Panc1 (cell line): ENCODE measurements at regions not wholly inside any gene's neighbourhood (a gene's known extent, or its start where the extent isn't known, plus 50 kb on each side); places are given as distances from the start of the nearest gene placed in this dataset.

ENCODE experiments used
- ATAC-seq: fragments of 200-7000 bp; cut with Tn5 transposase; 2 replicates; pipeline ENCODE4 v1.9.1; 2020; ENCODE audit warnings: mild to moderate bottlenecking, moderate library complexity
- BruUV-seq: library from RNA; stranded (reverse); fragments of 400-500 nt; replicated peaks from 2 replicates; lab custom pipeline; 2021; lab: Mats Ljungman, UMichigan
- CTCF ChIA-PET: fragments of 300-600 bp; sonication (Branson Sonifier 250); formaldehyde crosslinking; loops from one replicate; lab custom pipeline; 2022; ENCODE audit warnings: antibody characterized with exemption; lab: Charles Lee
- POLR2A ChIA-PET: fragments of 300-600 bp; sonication (Branson Sonifier 250); formaldehyde crosslinking; loops from one replicate; lab custom pipeline; 2022; ENCODE audit warnings: antibody characterized with exemption; lab: Charles Lee
- DNase-seq: peaks from one replicate; pipeline ENCODE4 v3.0.0-alpha.2; 2010; ENCODE audit warnings: low read depth, low spot score
- H3K27ac ChIP-seq: 2 replicates; pipeline ENCODE4 v1.5.1; 2011; ENCODE audit warnings: mild to moderate bottlenecking, low read length, inconsistent platforms
- H3K27me3 ChIP-seq: fragments of 200-500 bp; sonication (Bioruptor generic); 2 replicates; pipeline ENCODE4 v1.6.0; 2014; ENCODE audit warnings: low read length, inconsistent platforms; ENCODE audit not compliant: control insufficient read depth, insufficient read depth
- H3K36me3 ChIP-seq: fragments of 200-500 bp; sonication (Bioruptor generic); 2 replicates; pipeline ENCODE4 v1.5.1; 2014; ENCODE audit warnings: inconsistent platforms, mild to moderate bottlenecking, low read length, moderate library complexity; ENCODE audit not compliant: control insufficient read depth, insufficient read depth
- H3K4me1 ChIP-seq: 2 replicates; pipeline ENCODE4 v1.5.1; 2011; ENCODE audit warnings: inconsistent platforms, mild to moderate bottlenecking, low read length, moderate library complexity; ENCODE audit not compliant: control insufficient read depth, insufficient read depth
- H3K4me3 ChIP-seq, 2 experiments: 2 replicates each; pipeline ENCODE4 v1.5.1; 2011 to 2012; ENCODE audit warnings: low read depth in 2 of 2, low read length in 2 of 2, mild to moderate bottlenecking in 2 of 2, inconsistent platforms in 1 of 2, moderate library complexity in 1 of 2
- H3K9me3 ChIP-seq: fragments of 200-500 bp; sonication (Bioruptor generic); 2 replicates; pipeline ENCODE4 v1.5.1; 2014; ENCODE audit warnings: low read depth, mild to moderate bottlenecking, inconsistent platforms, low read length, moderate library complexity; ENCODE audit not compliant: control insufficient read depth, insufficient read depth
- CTCF ChIP-seq: fragments of 450-650 bp; IDR thresholded peaks from 2 replicates; pipeline ENCODE4 v1.5.1; 2017; ENCODE audit warnings: mild to moderate bottlenecking
- POLR2AphosphoS5 ChIP-seq: IDR thresholded peaks from 2 replicates; pipeline ENCODE4 v1.6.1; 2012; ENCODE audit warnings: mild to moderate bottlenecking, low read depth, low read length, moderate library complexity
- REST ChIP-seq, 2 experiments: IDR thresholded peaks; 2 replicates each; pipeline ENCODE4 v1.6.1; 2011 to 2012; ENCODE audit warnings: low read depth in 2 of 2, control low read depth in 1 of 2, low read length in 1 of 2, mild to moderate bottlenecking in 1 of 2, moderate library complexity in 1 of 2; ENCODE audit not compliant: insufficient read depth in 1 of 2
- SIN3A ChIP-seq: IDR thresholded peaks from 2 replicates; pipeline ENCODE4 v1.6.1; 2012; ENCODE audit warnings: low read depth, mild to moderate bottlenecking, low read length, moderate library complexity, borderline replicate concordance; ENCODE audit not compliant: insufficient read depth
- TCF7L2 ChIP-seq: IDR thresholded peaks from 2 replicates; pipeline ENCODE4 v1.6.1; 2011; ENCODE audit warnings: mild to moderate bottlenecking, low read depth, low read length, inconsistent platforms
- in situ Hi-C: cut with HindIII; loops from 2 replicates; pipeline ENCODE4 v1.10.0; 2016; ENCODE audit warnings: low sequenced_read_pairs, low pct_unique_long_range_greater_than_20kb
- intact Hi-C: fragments of 100-400 bp; cut with micrococcal nuclease; formaldehyde crosslinking; loops from one replicate; pipeline ENCODE4 v1.10.0; 2022; ENCODE audit not compliant: unreplicated experiment

- TF ChIP-seq SIN3A = no peak
- no peak for TF ChIP-seq CTCF
- no peak for TF ChIP-seq REST (IDR thresholded peaks at IDR 0.05; ENCODE audit: insufficient read depth in 1 of 2, low read depth in 2 of 2, low read length in 1 of 2)
- no peak for TF ChIP-seq TCF7L2
- no peak for TF ChIP-seq POLR2AphosphoS5
- ChIA-PET CTCF (no interaction called here), POLR2A (no interaction called here)
- no peak for DNase-seq
- no peak overlapping the region for H3K27ac ChIP-seq
- in situ Hi-C loops (no loop called here), intact Hi-C loops (loop anchor here (10.0 kb wide), 1 partner anchor 406 kb away; no protein-coding TSS in a partner anchor)
- no peak overlapping the region for H3K4me3 ChIP-seq
- no peaks in the 10 kb centered on the region for H3K27me3 ChIP-seq
- BruUV-seq = no TSS peak
- H3K9me3 ChIP-seq = no peaks in the 10 kb centered on the region
- no peak for ATAC-seq
- H3K4me1 ChIP-seq = no peaks in the 10 kb centered on the region
- H3K36me3 ChIP-seq = no peaks in the 10 kb centered on the region
Observed at GRCh38 chr15:85298366-85298765, 82.0 kb upstream of the AKAP13 start.

- CTCF ChIA-PET = interaction anchor here (1.1 kb wide), 1 partner anchor 538 kb away, joined by 4 read pairs; no protein-coding TSS in a partner anchor
- TF ChIP-seq SIN3A (no peak), TCF7L2 (no peak), CTCF (no peak), REST (IDR thresholded peaks at IDR 0.05; ENCODE audit: insufficient read depth in 1 of 2, low read depth in 2 of 2, low read length in 1 of 2) (no peak), POLR2AphosphoS5 (no peak)
- DNase-seq = no peak
- no peak overlapping the region for H3K4me3 ChIP-seq
- ATAC-seq = no peak
- in situ Hi-C loops = no loop called here
- no peaks in the 10 kb centered on the region for H3K36me3 ChIP-seq
- no TSS peak for BruUV-seq
- intact Hi-C loops = loop anchor here (10.0 kb wide), 1 partner anchor 406 kb away; no protein-coding TSS in a partner anchor
- no peaks in the 10 kb centered on the region for H3K4me1 ChIP-seq
- H3K27ac ChIP-seq = no peak overlapping the region
- POLR2A ChIA-PET = no interaction called here
- H3K9me3 ChIP-seq = no peaks in the 10 kb centered on the region
- H3K27me3 ChIP-seq = no peaks in the 10 kb centered on the region
Observed at GRCh38 chr15:85298941-85299340, 81.5 kb upstream of the AKAP13 start.
